H9 (cell line): ENCODE measurements at regions not wholly inside any gene's neighbourhood (a gene's known extent, or its start where the extent isn't known, plus 50 kb on each side); places are given as distances from the start of the nearest gene placed in this dataset.

Experiments used
- DNase-seq: peaks from one replicate; pipeline ENCODE4 v3.0.0-alpha.2; 2017
- H2AFZ ChIP-seq: one replicate; pipeline ENCODE4 v1.6.1; 2013; ENCODE audit warnings: mild to moderate bottlenecking, low read length, control low read depth, moderate library complexity
- H2AK5ac ChIP-seq: 2 replicates; pipeline ENCODE4 v1.6.1; 2013; ENCODE audit warnings: low read length, control low read depth, mixed read lengths; ENCODE audit not compliant: insufficient read length
- H2BK120ac ChIP-seq: one replicate; pipeline ENCODE4 v1.6.1; 2013; ENCODE audit warnings: low read depth, mild to moderate bottlenecking, low read length, control low read depth, inconsistent platforms; ENCODE audit not compliant: poor library complexity, severe bottlenecking
- H2BK12ac ChIP-seq: 2 replicates; pipeline ENCODE4 v1.6.1; 2013; ENCODE audit warnings: low read length, control low read depth, mixed read lengths, low read depth; ENCODE audit not compliant: insufficient read length
- H2BK15ac ChIP-seq: 2 replicates; pipeline ENCODE4 v1.6.1; 2013; ENCODE audit warnings: low read depth, low read length, control low read depth
- H2BK20ac ChIP-seq: one replicate; pipeline ENCODE4 v1.6.1; 2013; ENCODE audit warnings: low read depth, mild to moderate bottlenecking, low read length, control low read depth, inconsistent platforms; ENCODE audit not compliant: poor library complexity, severe bottlenecking
- H2BK5ac ChIP-seq: 2 replicates; pipeline ENCODE4 v1.6.1; 2013; ENCODE audit warnings: low read length, control low read depth, mixed read lengths; ENCODE audit not compliant: insufficient read length
- H3K14ac ChIP-seq: 2 replicates; pipeline ENCODE4 v1.6.1; 2013; ENCODE audit warnings: low read length, control low read depth; ENCODE audit not compliant: insufficient read depth
- H3K18ac ChIP-seq: 2 replicates; pipeline ENCODE4 v1.6.1; 2013; ENCODE audit warnings: low read depth, mild to moderate bottlenecking, mixed read lengths, low read length, control low read depth; ENCODE audit not compliant: insufficient read length
- H3K23ac ChIP-seq: 2 replicates; pipeline ENCODE4 v1.6.1; 2013; ENCODE audit warnings: low read length, control low read depth, mixed read lengths, low read depth; ENCODE audit not compliant: insufficient read length
- H3K23me2 ChIP-seq: 2 replicates; pipeline ENCODE4 v1.6.1; 2013; ENCODE audit warnings: low read depth, mild to moderate bottlenecking, mixed read lengths, low read length, control low read depth; ENCODE audit not compliant: insufficient read length, poor library complexity, severe bottlenecking
- H3K27ac ChIP-seq: 2 replicates; pipeline ENCODE4 v1.5.1; 2013; ENCODE audit warnings: low read length, control low read depth, mixed read lengths, low read depth; ENCODE audit not compliant: insufficient read length
- H3K27me3 ChIP-seq: 2 replicates; pipeline ENCODE4 v1.6.1; 2013; ENCODE audit warnings: low read length, control low read depth, inconsistent platforms; ENCODE audit not compliant: insufficient read depth
- H3K4ac ChIP-seq: 2 replicates; pipeline ENCODE4 v1.6.1; 2013; ENCODE audit warnings: low read depth, mild to moderate bottlenecking, control low read depth, inconsistent platforms, low read length, moderate library complexity
- H3K4me1 ChIP-seq: 2 replicates; pipeline ENCODE4 v1.6.1; 2013; ENCODE audit warnings: low read length, control low read depth, inconsistent platforms; ENCODE audit not compliant: insufficient read depth
- H3K4me2 ChIP-seq: 2 replicates; pipeline ENCODE4 v1.6.1; 2013; ENCODE audit warnings: low read length, control low read depth, mixed read lengths; ENCODE audit not compliant: insufficient read length, insufficient read depth
- H3K56ac ChIP-seq: 2 replicates; pipeline ENCODE4 v1.6.1; 2013; ENCODE audit warnings: low read depth, mild to moderate bottlenecking, mixed read lengths, low read length, control low read depth; ENCODE audit not compliant: insufficient read length
- H3K79me1 ChIP-seq: 2 replicates; pipeline ENCODE4 v1.6.1; 2013; ENCODE audit warnings: low read depth, mild to moderate bottlenecking, moderate library complexity, low read length, control low read depth, inconsistent platforms; ENCODE audit not compliant: insufficient read depth, poor library complexity, severe bottlenecking
- H3K79me2 ChIP-seq: 2 replicates; pipeline ENCODE4 v1.6.1; 2013; ENCODE audit warnings: low read length, control low read depth, inconsistent platforms; ENCODE audit not compliant: insufficient read depth
- H3K9ac ChIP-seq: 2 replicates; pipeline ENCODE4 v1.6.1; 2013; ENCODE audit warnings: low read length, control low read depth, mixed read lengths; ENCODE audit not compliant: insufficient read length; ENCODE audit errors: extremely low read depth
- H3K9me3 ChIP-seq: one replicate; pipeline ENCODE4 v1.6.1; 2013; ENCODE audit warnings: low read depth, low read length, inconsistent platforms; ENCODE audit not compliant: control insufficient read depth
- H3T11ph ChIP-seq: one replicate; pipeline ENCODE4 v1.6.1; 2013; ENCODE audit warnings: mild to moderate bottlenecking, low read length, control low read depth, inconsistent platforms
- H4K20me1 ChIP-seq: one replicate; pipeline ENCODE4 v1.6.1; 2013; ENCODE audit not compliant: control insufficient read depth, insufficient read length, insufficient read depth
- H4K5ac ChIP-seq: 2 replicates; pipeline ENCODE4 v1.6.1; 2013; ENCODE audit warnings: low read depth, mild to moderate bottlenecking, mixed read lengths, low read length, control low read depth; ENCODE audit not compliant: insufficient read length
- H4K8ac ChIP-seq: replicated peaks from 2 replicates; pipeline ENCODE4 v1.6.1; 2013; ENCODE audit warnings: low read length, control low read depth, mixed read lengths, low read depth; ENCODE audit not compliant: insufficient read length
- H4K91ac ChIP-seq: 2 replicates; pipeline ENCODE4 v1.6.1; 2013; ENCODE audit warnings: low read depth, mild to moderate bottlenecking, moderate library complexity, mixed read lengths, low read length, control low read depth; ENCODE audit not compliant: insufficient read length
- H3K27ac Mint-ChIP-seq, 3 experiments: 2 replicates in 2 of 3; 3 replicates in 1 of 3; pipeline ENCODE4 v1.8.0; 2020 to 2021; ENCODE audit warnings: mixed read lengths in 3 of 3, mild to moderate bottlenecking in 1 of 3, moderate library complexity in 1 of 3
- H3K27me3 Mint-ChIP-seq: 2 replicates; pipeline ENCODE4 v1.8.0; 2021; ENCODE audit warnings: low read depth, mild to moderate bottlenecking, moderate library complexity, mixed read lengths
- H3K36me3 Mint-ChIP-seq, 3 experiments: 2 replicates in 2 of 3; 3 replicates in 1 of 3; pipeline ENCODE4 v1.8.0; 2020 to 2021; ENCODE audit warnings: low read depth in 3 of 3, mixed read lengths in 3 of 3; ENCODE audit not compliant: insufficient read depth in 1 of 3
- H3K4me1 Mint-ChIP-seq, 2 experiments: 2 replicates each; pipeline ENCODE4 v1.8.0; 2020; ENCODE audit warnings: mixed read lengths in 2 of 2
- H3K4me3 Mint-ChIP-seq, 2 experiments: 2 replicates in 1 of 2; 3 replicates in 1 of 2; pipeline ENCODE4 v1.8.0; 2020 to 2021; ENCODE audit warnings: mild to moderate bottlenecking in 2 of 2, mixed read lengths in 2 of 2, moderate library complexity in 1 of 2
- H3K9me3 Mint-ChIP-seq, 2 experiments: 2 replicates in 1 of 2; 3 replicates in 1 of 2; pipeline ENCODE4 v1.8.0; 2020; ENCODE audit warnings: mild to moderate bottlenecking in 2 of 2, mixed read lengths in 2 of 2, moderate library complexity in 1 of 2
- WGBS: extraction: QIAGEN DNeasy Blood & Tissue Kit; methylation state at CpG from one replicate; pipeline ENCODE4 v1.1.7; 2013; ENCODE audit warnings: missing lambda C conversion rate, low lambda C conversion rate, mixed read lengths; ENCODE audit not compliant: insufficient read length; ENCODE audit errors: extremely low coverage; 5-methylcytosine and 5-hydroxymethylcytosine counted together
- TF ChIP-seq, protein P1 (sequence below): fragments of 200-600 bp; sonication (generic); conservative IDR thresholded peaks from 3 replicates; pipeline ENCODE4 v1.8.0; 2021; ENCODE audit warnings: antibody characterized with exemption, mild to moderate bottlenecking

GRCh38 chr10:121323443-121323842 is 274.8 kb downstream of the FGFR2 start:
- Histone ChIP-seq H2BK5ac (no peak overlapping the region), H3K14ac (no peak overlapping the region), H3K23me2 (no peaks in the 10 kb centered on the region), H4K5ac (no peak overlapping the region), H4K91ac (no peak overlapping the region), H2AK5ac (no peak overlapping the region), H3K79me2 (no peaks in the 10 kb centered on the region), H3K4me2 (no peak overlapping the region), H3K18ac (no peak overlapping the region), H3K79me1 (no peaks in the 10 kb centered on the region), H3K27me3 (no peaks in the 10 kb centered on the region), H2BK15ac (no peak overlapping the region), H3T11ph (no peak overlapping the region), H3K56ac (no peak overlapping the region), H4K8ac (no peak overlapping the region), H3K23ac (no peak overlapping the region), H3K9me3 (no peaks in the 10 kb centered on the region), H2BK20ac (no peak overlapping the region), H2AFZ (no peak overlapping the region), H2BK120ac (no peak overlapping the region), H4K20me1 (no peaks in the 10 kb centered on the region), H3K4me1 (no peaks in the 10 kb centered on the region; the same call in 1 of the 2 replicates), H3K9ac (no peak overlapping the region), H3K27ac (no peak overlapping the region), H3K4ac (no peak overlapping the region), H2BK12ac (no peak overlapping the region)
- H3K9me3 Mint-ChIP-seq = peaks cover 3 to 5% of the 10 kb centered on the region in 2 experiments; a peak in 4 of 5 replicates
- H3K4me3 Mint-ChIP-seq = no peak overlapping the region
- H3K36me3 Mint-ChIP-seq = peaks cover 0 to 6% (median 2%) of the 10 kb centered on the region in 3 experiments; a peak in 2 of 7 replicates
- TF ChIP-seq, protein P1, sequence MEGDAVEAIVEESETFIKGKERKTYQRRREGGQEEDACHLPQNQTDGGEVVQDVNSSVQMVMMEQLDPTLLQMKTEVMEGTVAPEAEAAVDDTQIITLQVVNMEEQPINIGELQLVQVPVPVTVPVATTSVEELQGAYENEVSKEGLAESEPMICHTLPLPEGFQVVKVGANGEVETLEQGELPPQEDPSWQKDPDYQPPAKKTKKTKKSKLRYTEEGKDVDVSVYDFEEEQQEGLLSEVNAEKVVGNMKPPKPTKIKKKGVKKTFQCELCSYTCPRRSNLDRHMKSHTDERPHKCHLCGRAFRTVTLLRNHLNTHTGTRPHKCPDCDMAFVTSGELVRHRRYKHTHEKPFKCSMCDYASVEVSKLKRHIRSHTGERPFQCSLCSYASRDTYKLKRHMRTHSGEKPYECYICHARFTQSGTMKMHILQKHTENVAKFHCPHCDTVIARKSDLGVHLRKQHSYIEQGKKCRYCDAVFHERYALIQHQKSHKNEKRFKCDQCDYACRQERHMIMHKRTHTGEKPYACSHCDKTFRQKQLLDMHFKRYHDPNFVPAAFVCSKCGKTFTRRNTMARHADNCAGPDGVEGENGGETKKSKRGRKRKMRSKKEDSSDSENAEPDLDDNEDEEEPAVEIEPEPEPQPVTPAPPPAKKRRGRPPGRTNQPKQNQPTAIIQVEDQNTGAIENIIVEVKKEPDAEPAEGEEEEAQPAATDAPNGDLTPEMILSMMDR = no peak
- no peak for DNase-seq
- no peak overlapping the region for H3K27ac Mint-ChIP-seq
- peaks cover 17 to 19% of the 10 kb centered on the region in 2 experiments for H3K4me1 Mint-ChIP-seq
- H3K27me3 Mint-ChIP-seq = no peaks in the 10 kb centered on the region; the same call in 1 of the 2 replicates
- WGBS = no CpG with 5 or more reads among the region's 1 CpG
